ENCODE measurements at regions not wholly inside any gene's neighbourhood (a gene's known extent, or its start where the extent isn't known, plus 50 kb on each side); places are given as distances from the start of the nearest gene placed in this dataset.

- TF ChIP-seq CTCF (IDR thresholded peaks at IDR 0.05) (no peak), POLR2A (IDR thresholded peaks at IDR 0.05) (no peak)
Measured at GRCh38 chr2:183872131-183872530, 726.2 kb upstream of the ZNF804A start.

Data from thyroid gland (tissue), 4 donors.